H9 (cell line): ENCODE measurements at regions not wholly inside any gene's neighbourhood (a gene's known extent, or its start where the extent isn't known, plus 50 kb on each side); places are given as distances from the start of the nearest gene placed in this dataset.

Source experiments
- DNase-seq: peaks from one replicate; pipeline ENCODE4 v3.0.0-alpha.2; 2017
- H2AFZ ChIP-seq: one replicate; pipeline ENCODE4 v1.6.1; 2013; ENCODE audit warnings: mild to moderate bottlenecking, low read length, control low read depth, moderate library complexity
- H2AK5ac ChIP-seq: 2 replicates; pipeline ENCODE4 v1.6.1; 2013; ENCODE audit warnings: low read length, control low read depth, mixed read lengths; ENCODE audit not compliant: insufficient read length
- H2BK120ac ChIP-seq: one replicate; pipeline ENCODE4 v1.6.1; 2013; ENCODE audit warnings: low read depth, mild to moderate bottlenecking, low read length, control low read depth, inconsistent platforms; ENCODE audit not compliant: poor library complexity, severe bottlenecking
- H2BK12ac ChIP-seq: 2 replicates; pipeline ENCODE4 v1.6.1; 2013; ENCODE audit warnings: low read length, control low read depth, mixed read lengths, low read depth; ENCODE audit not compliant: insufficient read length
- H2BK15ac ChIP-seq: 2 replicates; pipeline ENCODE4 v1.6.1; 2013; ENCODE audit warnings: low read depth, low read length, control low read depth
- H2BK20ac ChIP-seq: one replicate; pipeline ENCODE4 v1.6.1; 2013; ENCODE audit warnings: low read depth, mild to moderate bottlenecking, low read length, control low read depth, inconsistent platforms; ENCODE audit not compliant: poor library complexity, severe bottlenecking
- H2BK5ac ChIP-seq: 2 replicates; pipeline ENCODE4 v1.6.1; 2013; ENCODE audit warnings: low read length, control low read depth, mixed read lengths; ENCODE audit not compliant: insufficient read length
- H3K14ac ChIP-seq: 2 replicates; pipeline ENCODE4 v1.6.1; 2013; ENCODE audit warnings: low read length, control low read depth; ENCODE audit not compliant: insufficient read depth
- H3K18ac ChIP-seq: 2 replicates; pipeline ENCODE4 v1.6.1; 2013; ENCODE audit warnings: low read depth, mild to moderate bottlenecking, mixed read lengths, low read length, control low read depth; ENCODE audit not compliant: insufficient read length
- H3K23ac ChIP-seq: 2 replicates; pipeline ENCODE4 v1.6.1; 2013; ENCODE audit warnings: low read length, control low read depth, mixed read lengths, low read depth; ENCODE audit not compliant: insufficient read length
- H3K23me2 ChIP-seq: 2 replicates; pipeline ENCODE4 v1.6.1; 2013; ENCODE audit warnings: low read depth, mild to moderate bottlenecking, mixed read lengths, low read length, control low read depth; ENCODE audit not compliant: insufficient read length, poor library complexity, severe bottlenecking
- H3K27ac ChIP-seq: 2 replicates; pipeline ENCODE4 v1.5.1; 2013; ENCODE audit warnings: low read length, control low read depth, mixed read lengths, low read depth; ENCODE audit not compliant: insufficient read length
- H3K27me3 ChIP-seq: 2 replicates; pipeline ENCODE4 v1.6.1; 2013; ENCODE audit warnings: low read length, control low read depth, inconsistent platforms; ENCODE audit not compliant: insufficient read depth
- H3K4ac ChIP-seq: 2 replicates; pipeline ENCODE4 v1.6.1; 2013; ENCODE audit warnings: low read depth, mild to moderate bottlenecking, control low read depth, inconsistent platforms, low read length, moderate library complexity
- H3K4me1 ChIP-seq: 2 replicates; pipeline ENCODE4 v1.6.1; 2013; ENCODE audit warnings: low read length, control low read depth, inconsistent platforms; ENCODE audit not compliant: insufficient read depth
- H3K4me2 ChIP-seq: 2 replicates; pipeline ENCODE4 v1.6.1; 2013; ENCODE audit warnings: low read length, control low read depth, mixed read lengths; ENCODE audit not compliant: insufficient read length, insufficient read depth
- H3K56ac ChIP-seq: 2 replicates; pipeline ENCODE4 v1.6.1; 2013; ENCODE audit warnings: low read depth, mild to moderate bottlenecking, mixed read lengths, low read length, control low read depth; ENCODE audit not compliant: insufficient read length
- H3K79me1 ChIP-seq: 2 replicates; pipeline ENCODE4 v1.6.1; 2013; ENCODE audit warnings: low read depth, mild to moderate bottlenecking, moderate library complexity, low read length, control low read depth, inconsistent platforms; ENCODE audit not compliant: insufficient read depth, poor library complexity, severe bottlenecking
- H3K79me2 ChIP-seq: 2 replicates; pipeline ENCODE4 v1.6.1; 2013; ENCODE audit warnings: low read length, control low read depth, inconsistent platforms; ENCODE audit not compliant: insufficient read depth
- H3K9ac ChIP-seq: 2 replicates; pipeline ENCODE4 v1.6.1; 2013; ENCODE audit warnings: low read length, control low read depth, mixed read lengths; ENCODE audit not compliant: insufficient read length; ENCODE audit errors: extremely low read depth
- H3K9me3 ChIP-seq: one replicate; pipeline ENCODE4 v1.6.1; 2013; ENCODE audit warnings: low read depth, low read length, inconsistent platforms; ENCODE audit not compliant: control insufficient read depth
- H3T11ph ChIP-seq: one replicate; pipeline ENCODE4 v1.6.1; 2013; ENCODE audit warnings: mild to moderate bottlenecking, low read length, control low read depth, inconsistent platforms
- H4K20me1 ChIP-seq: one replicate; pipeline ENCODE4 v1.6.1; 2013; ENCODE audit not compliant: control insufficient read depth, insufficient read length, insufficient read depth
- H4K5ac ChIP-seq: 2 replicates; pipeline ENCODE4 v1.6.1; 2013; ENCODE audit warnings: low read depth, mild to moderate bottlenecking, mixed read lengths, low read length, control low read depth; ENCODE audit not compliant: insufficient read length
- H4K8ac ChIP-seq: replicated peaks from 2 replicates; pipeline ENCODE4 v1.6.1; 2013; ENCODE audit warnings: low read length, control low read depth, mixed read lengths, low read depth; ENCODE audit not compliant: insufficient read length
- H4K91ac ChIP-seq: 2 replicates; pipeline ENCODE4 v1.6.1; 2013; ENCODE audit warnings: low read depth, mild to moderate bottlenecking, moderate library complexity, mixed read lengths, low read length, control low read depth; ENCODE audit not compliant: insufficient read length
- H3K27ac Mint-ChIP-seq, 3 experiments: 2 replicates in 2 of 3; 3 replicates in 1 of 3; pipeline ENCODE4 v1.8.0; 2020 to 2021; ENCODE audit warnings: mixed read lengths in 3 of 3, mild to moderate bottlenecking in 1 of 3, moderate library complexity in 1 of 3
- H3K27me3 Mint-ChIP-seq: 2 replicates; pipeline ENCODE4 v1.8.0; 2021; ENCODE audit warnings: low read depth, mild to moderate bottlenecking, moderate library complexity, mixed read lengths
- H3K36me3 Mint-ChIP-seq, 3 experiments: 2 replicates in 2 of 3; 3 replicates in 1 of 3; pipeline ENCODE4 v1.8.0; 2020 to 2021; ENCODE audit warnings: low read depth in 3 of 3, mixed read lengths in 3 of 3; ENCODE audit not compliant: insufficient read depth in 1 of 3
- H3K4me1 Mint-ChIP-seq, 2 experiments: 2 replicates each; pipeline ENCODE4 v1.8.0; 2020; ENCODE audit warnings: mixed read lengths in 2 of 2
- H3K4me3 Mint-ChIP-seq, 2 experiments: 2 replicates in 1 of 2; 3 replicates in 1 of 2; pipeline ENCODE4 v1.8.0; 2020 to 2021; ENCODE audit warnings: mild to moderate bottlenecking in 2 of 2, mixed read lengths in 2 of 2, moderate library complexity in 1 of 2
- H3K9me3 Mint-ChIP-seq, 2 experiments: 2 replicates in 1 of 2; 3 replicates in 1 of 2; pipeline ENCODE4 v1.8.0; 2020; ENCODE audit warnings: mild to moderate bottlenecking in 2 of 2, mixed read lengths in 2 of 2, moderate library complexity in 1 of 2
- CTCF ChIP-seq: fragments of 200-600 bp; sonication (generic); conservative IDR thresholded peaks from 3 replicates; pipeline ENCODE4 v1.8.0; 2021; ENCODE audit warnings: antibody characterized with exemption, mild to moderate bottlenecking
- WGBS: extraction: QIAGEN DNeasy Blood & Tissue Kit; methylation state at CpG from one replicate; pipeline ENCODE4 v1.1.7; 2013; ENCODE audit warnings: missing lambda C conversion rate, low lambda C conversion rate, mixed read lengths; ENCODE audit not compliant: insufficient read length; ENCODE audit errors: extremely low coverage; 5-methylcytosine and 5-hydroxymethylcytosine counted together

- H4K20me1 ChIP-seq, result no peaks in the 10 kb centered on the region
- H3K14ac ChIP-seq, result no peak overlapping the region
- no peak overlapping the region for H2AFZ ChIP-seq
- H3K9ac ChIP-seq, result no peak overlapping the region
- no peak overlapping the region for H2BK15ac ChIP-seq
- no peak overlapping the region for H3K4ac ChIP-seq
- H3K4me1 ChIP-seq, result no peaks in the 10 kb centered on the region
- Mint-ChIP-seq H3K36me3 (no peaks in the 10 kb centered on the region), H3K27ac (no peak overlapping the region), H3K4me1 (no peaks in the 10 kb centered on the region), H3K9me3 (no peaks in the 10 kb centered on the region), H3K27me3 (no peaks in the 10 kb centered on the region; the same call in 1 of the 2 replicates), H3K4me3 (no peak overlapping the region)
- WGBS, result no CpG with 5 or more reads among the region's 2 CpGs
- no peak overlapping the region for H3K56ac ChIP-seq
- H2BK20ac ChIP-seq, result no peak overlapping the region
- no peaks in the 10 kb centered on the region for H3K79me2 ChIP-seq
- H3K23ac ChIP-seq, result no peak overlapping the region
- H3K18ac ChIP-seq, result no peak overlapping the region
- no peaks in the 10 kb centered on the region for H3K23me2 ChIP-seq
- no peak overlapping the region for H4K5ac ChIP-seq
- H2BK120ac ChIP-seq, result no peak overlapping the region
- no peak overlapping the region for H2BK5ac ChIP-seq
- H4K8ac ChIP-seq, result no peak overlapping the region
- H3K27ac ChIP-seq, result no peak overlapping the region
- no peak overlapping the region for H2BK12ac ChIP-seq
- TF ChIP-seq CTCF, result no peak
- H4K91ac ChIP-seq, result no peak overlapping the region
- H3K79me1 ChIP-seq, result no peaks in the 10 kb centered on the region
- no peak for DNase-seq
- no peaks in the 10 kb centered on the region for H3K27me3 ChIP-seq
- H2AK5ac ChIP-seq, result no peak overlapping the region
- no peaks in the 10 kb centered on the region for H3K9me3 ChIP-seq
- H3T11ph ChIP-seq, result no peak overlapping the region
- no peak overlapping the region for H3K4me2 ChIP-seq
These were observed 761.5 kb downstream of the GATA3 start for GRCh38 chr10:8815969-8816368.
